ENCODE measurements at regions not wholly inside any gene's neighbourhood (a gene's known extent, or its start where the extent isn't known, plus 50 kb on each side); places are given as distances from the start of the nearest gene placed in this dataset.

DNA sequence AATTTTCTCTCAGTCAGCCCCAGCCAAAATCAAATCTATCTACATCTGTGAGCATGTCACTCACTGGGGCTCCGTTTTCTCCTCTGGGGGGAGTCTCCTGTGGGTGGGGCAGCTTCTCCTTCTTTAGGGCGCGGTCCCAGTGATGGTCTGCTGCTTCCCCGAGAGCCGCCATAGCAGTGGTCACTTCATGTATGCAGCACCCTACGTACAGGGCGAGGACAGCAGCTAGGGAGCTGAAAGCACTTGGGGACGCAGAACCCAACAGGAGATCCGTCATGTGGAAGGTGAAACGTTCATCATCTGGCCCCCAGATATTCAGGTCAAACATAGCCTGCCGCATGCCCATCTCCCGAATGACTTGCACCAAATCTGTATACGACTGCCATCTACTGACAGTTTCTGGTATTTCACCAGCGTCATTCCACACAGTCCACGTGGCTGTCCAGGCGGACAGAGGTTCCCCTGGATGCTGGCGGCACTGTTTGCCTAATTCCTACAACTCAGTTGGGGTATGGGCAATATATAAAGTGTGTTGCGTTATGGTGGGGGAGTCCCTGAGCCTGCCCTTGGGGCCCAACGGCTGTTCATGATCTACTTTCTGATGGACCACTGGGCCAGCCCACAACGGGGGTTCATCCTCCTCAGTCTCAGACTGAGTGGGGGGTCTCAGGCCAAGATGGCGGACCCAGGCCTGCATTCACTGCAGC is 795.0 kb downstream of the EFNA5 start:
- Histone ChIP-seq H3K9me2 (no peaks in the 10 kb centered on the region), H3K4me2 (no peak overlapping the region), H3K9ac (no peak overlapping the region), H3K27ac (ENCODE audit: low read depth in 2 of 2, low read length in 1 of 2) (no peak overlapping the region), H4K20me1 (ENCODE audit: insufficient read depth) (no peaks in the 10 kb centered on the region), H3K4me1 (ENCODE audit: control insufficient read depth in 1 of 2, insufficient read depth in 2 of 2, low read depth in 1 of 2, low read length in 1 of 2) (no peaks in the 10 kb centered on the region), H3K36me3 (replicated peaks in 1 of 2; ENCODE audit: control insufficient read depth in 1 of 2, insufficient read depth in 2 of 2, low read length in 1 of 2) (no peaks in the 10 kb centered on the region), H3K4me3 (ENCODE audit: low read depth in 2 of 2, low read length in 1 of 2) (no peak overlapping the region), H3K79me2 (ENCODE audit: insufficient read depth) (no peaks in the 10 kb centered on the region), H3K9me3 (no peaks in the 10 kb centered on the region), H3K27me3 (ENCODE audit: insufficient read depth) (no peaks in the 10 kb centered on the region), H3F3A (replicated peaks; ENCODE audit: insufficient read depth) (no peaks in the 10 kb centered on the region), H2AFZ (ENCODE audit: low read depth) (no peak overlapping the region)
- CTCF ChIA-PET, result interaction anchor here (0.5 to 1.2 kb wide), 2 partner anchors 21 to 32 kb away, joined by 3 read pairs; no protein-coding TSS in a partner anchor
- POLR2A ChIA-PET, result no interaction called here
- no peak for DNase-seq
- no peak for TF ChIP-seq EZH2phosphoT487 (IDR thresholded peaks at IDR 0.05; ENCODE audit: borderline replicate concordance, low read depth)
- no peak for TF ChIP-seq FOXM1 (IDR thresholded peaks at IDR 0.05; ENCODE audit: low read depth)
- TF ChIP-seq JUND (IDR thresholded peaks at IDR 0.05), result no peak
- TF ChIP-seq NFIC (IDR thresholded peaks at IDR 0.05; ENCODE audit: borderline replicate concordance), result no peak
- no peak for TF ChIP-seq FOSL2 (IDR thresholded peaks at IDR 0.05; ENCODE audit: borderline replicate concordance, low read depth)
- TF ChIP-seq, protein P1, sequence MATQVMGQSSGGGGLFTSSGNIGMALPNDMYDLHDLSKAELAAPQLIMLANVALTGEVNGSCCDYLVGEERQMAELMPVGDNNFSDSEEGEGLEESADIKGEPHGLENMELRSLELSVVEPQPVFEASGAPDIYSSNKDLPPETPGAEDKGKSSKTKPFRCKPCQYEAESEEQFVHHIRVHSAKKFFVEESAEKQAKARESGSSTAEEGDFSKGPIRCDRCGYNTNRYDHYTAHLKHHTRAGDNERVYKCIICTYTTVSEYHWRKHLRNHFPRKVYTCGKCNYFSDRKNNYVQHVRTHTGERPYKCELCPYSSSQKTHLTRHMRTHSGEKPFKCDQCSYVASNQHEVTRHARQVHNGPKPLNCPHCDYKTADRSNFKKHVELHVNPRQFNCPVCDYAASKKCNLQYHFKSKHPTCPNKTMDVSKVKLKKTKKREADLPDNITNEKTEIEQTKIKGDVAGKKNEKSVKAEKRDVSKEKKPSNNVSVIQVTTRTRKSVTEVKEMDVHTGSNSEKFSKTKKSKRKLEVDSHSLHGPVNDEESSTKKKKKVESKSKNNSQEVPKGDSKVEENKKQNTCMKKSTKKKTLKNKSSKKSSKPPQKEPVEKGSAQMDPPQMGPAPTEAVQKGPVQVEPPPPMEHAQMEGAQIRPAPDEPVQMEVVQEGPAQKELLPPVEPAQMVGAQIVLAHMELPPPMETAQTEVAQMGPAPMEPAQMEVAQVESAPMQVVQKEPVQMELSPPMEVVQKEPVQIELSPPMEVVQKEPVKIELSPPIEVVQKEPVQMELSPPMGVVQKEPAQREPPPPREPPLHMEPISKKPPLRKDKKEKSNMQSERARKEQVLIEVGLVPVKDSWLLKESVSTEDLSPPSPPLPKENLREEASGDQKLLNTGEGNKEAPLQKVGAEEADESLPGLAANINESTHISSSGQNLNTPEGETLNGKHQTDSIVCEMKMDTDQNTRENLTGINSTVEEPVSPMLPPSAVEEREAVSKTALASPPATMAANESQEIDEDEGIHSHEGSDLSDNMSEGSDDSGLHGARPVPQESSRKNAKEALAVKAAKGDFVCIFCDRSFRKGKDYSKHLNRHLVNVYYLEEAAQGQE (IDR thresholded peaks at IDR 0.05; ENCODE audit: low read depth, low read length), result no peak
- TF ChIP-seq GABPA (IDR thresholded peaks at IDR 0.05; ENCODE audit: low read depth), result no peak
- no peak for TF ChIP-seq YY1 (IDR thresholded peaks at IDR 0.05; ENCODE audit: low read depth)
- TF ChIP-seq, protein P2, sequence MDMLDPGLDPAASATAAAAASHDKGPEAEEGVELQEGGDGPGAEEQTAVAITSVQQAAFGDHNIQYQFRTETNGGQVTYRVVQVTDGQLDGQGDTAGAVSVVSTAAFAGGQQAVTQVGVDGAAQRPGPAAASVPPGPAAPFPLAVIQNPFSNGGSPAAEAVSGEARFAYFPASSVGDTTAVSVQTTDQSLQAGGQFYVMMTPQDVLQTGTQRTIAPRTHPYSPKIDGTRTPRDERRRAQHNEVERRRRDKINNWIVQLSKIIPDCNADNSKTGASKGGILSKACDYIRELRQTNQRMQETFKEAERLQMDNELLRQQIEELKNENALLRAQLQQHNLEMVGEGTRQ (IDR thresholded peaks at IDR 0.05; ENCODE audit: borderline replicate concordance, low read depth, low read length), result no peak
- TF ChIP-seq RFX5 (IDR thresholded peaks at IDR 0.05; ENCODE audit: low read length), result no peak
- TF ChIP-seq POLR2AphosphoS5 (IDR thresholded peaks at IDR 0.05; ENCODE audit: low read depth, low read length), result no peak
- TF ChIP-seq, protein P3, sequence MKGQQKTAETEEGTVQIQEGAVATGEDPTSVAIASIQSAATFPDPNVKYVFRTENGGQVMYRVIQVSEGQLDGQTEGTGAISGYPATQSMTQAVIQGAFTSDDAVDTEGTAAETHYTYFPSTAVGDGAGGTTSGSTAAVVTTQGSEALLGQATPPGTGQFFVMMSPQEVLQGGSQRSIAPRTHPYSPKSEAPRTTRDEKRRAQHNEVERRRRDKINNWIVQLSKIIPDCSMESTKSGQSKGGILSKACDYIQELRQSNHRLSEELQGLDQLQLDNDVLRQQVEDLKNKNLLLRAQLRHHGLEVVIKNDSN (IDR thresholded peaks at IDR 0.05; ENCODE audit: borderline replicate concordance, low read depth), result no peak
- TF ChIP-seq, protein P4, sequence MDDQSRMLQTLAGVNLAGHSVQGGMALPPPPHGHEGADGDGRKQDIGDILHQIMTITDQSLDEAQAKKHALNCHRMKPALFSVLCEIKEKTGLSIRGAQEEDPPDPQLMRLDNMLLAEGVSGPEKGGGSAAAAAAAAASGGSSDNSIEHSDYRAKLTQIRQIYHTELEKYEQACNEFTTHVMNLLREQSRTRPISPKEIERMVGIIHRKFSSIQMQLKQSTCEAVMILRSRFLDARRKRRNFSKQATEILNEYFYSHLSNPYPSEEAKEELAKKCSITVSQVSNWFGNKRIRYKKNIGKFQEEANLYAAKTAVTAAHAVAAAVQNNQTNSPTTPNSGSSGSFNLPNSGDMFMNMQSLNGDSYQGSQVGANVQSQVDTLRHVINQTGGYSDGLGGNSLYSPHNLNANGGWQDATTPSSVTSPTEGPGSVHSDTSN (IDR thresholded peaks at IDR 0.05), result no peak
- no peak for TF ChIP-seq CHD2 (IDR thresholded peaks at IDR 0.05; ENCODE audit: low read length, partially characterized antibody)
- TF ChIP-seq TAF1 (IDR thresholded peaks at IDR 0.05; ENCODE audit: borderline replicate concordance, low read depth, low read length), result no peak
- TF ChIP-seq SMC3 (IDR thresholded peaks at IDR 0.05; ENCODE audit: low read depth, low read length), result peak; percentile 21; the same call in 1 of the 2 replicates
- TF ChIP-seq MXI1 (IDR thresholded peaks at IDR 0.05; ENCODE audit: low read depth, low read length), result no peak
- no peak for TF ChIP-seq MEF2A (IDR thresholded peaks at IDR 0.05; ENCODE audit: borderline replicate concordance, low read depth)
- no peak for TF ChIP-seq TEAD4 (IDR thresholded peaks at IDR 0.05; ENCODE audit: borderline replicate concordance, insufficient read depth)
- TF ChIP-seq EP300 (IDR thresholded peaks at IDR 0.05; ENCODE audit: borderline replicate concordance in 1 of 2, low read depth in 1 of 2, low read length in 1 of 2), result no peak
- TF ChIP-seq, protein P5, sequence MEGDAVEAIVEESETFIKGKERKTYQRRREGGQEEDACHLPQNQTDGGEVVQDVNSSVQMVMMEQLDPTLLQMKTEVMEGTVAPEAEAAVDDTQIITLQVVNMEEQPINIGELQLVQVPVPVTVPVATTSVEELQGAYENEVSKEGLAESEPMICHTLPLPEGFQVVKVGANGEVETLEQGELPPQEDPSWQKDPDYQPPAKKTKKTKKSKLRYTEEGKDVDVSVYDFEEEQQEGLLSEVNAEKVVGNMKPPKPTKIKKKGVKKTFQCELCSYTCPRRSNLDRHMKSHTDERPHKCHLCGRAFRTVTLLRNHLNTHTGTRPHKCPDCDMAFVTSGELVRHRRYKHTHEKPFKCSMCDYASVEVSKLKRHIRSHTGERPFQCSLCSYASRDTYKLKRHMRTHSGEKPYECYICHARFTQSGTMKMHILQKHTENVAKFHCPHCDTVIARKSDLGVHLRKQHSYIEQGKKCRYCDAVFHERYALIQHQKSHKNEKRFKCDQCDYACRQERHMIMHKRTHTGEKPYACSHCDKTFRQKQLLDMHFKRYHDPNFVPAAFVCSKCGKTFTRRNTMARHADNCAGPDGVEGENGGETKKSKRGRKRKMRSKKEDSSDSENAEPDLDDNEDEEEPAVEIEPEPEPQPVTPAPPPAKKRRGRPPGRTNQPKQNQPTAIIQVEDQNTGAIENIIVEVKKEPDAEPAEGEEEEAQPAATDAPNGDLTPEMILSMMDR (IDR thresholded peaks at IDR 0.05), result peak; percentile 59
- TF ChIP-seq RAD21 (IDR thresholded peaks at IDR 0.05; ENCODE audit: low read length), result peak; percentile 38
- WGBS (ENCODE audit: low lambda C conversion rate), result 83% methylated on average over 11 of the region's 21 CpGs
